Esophagus muscularis mucosa (tissue), 4 donors: ENCODE measurements at regions not wholly inside any gene's neighbourhood (a gene's known extent, or its start where the extent isn't known, plus 50 kb on each side); places are given as distances from the start of the nearest gene placed in this dataset.

Source experiments
- CTCF ChIP-seq, 3 experiments: fragments of 200-600 bp in 2 of 3; fragments of 450-650 bp in 1 of 3; sonication (generic) in 2 of 3; IDR thresholded peaks; one replicate each; pipeline ENCODE4 v1.5.1; 2017 to 2019; ENCODE audit warnings: antibody characterized with exemption in 3 of 3, mild to moderate bottlenecking in 2 of 3, moderate library complexity in 1 of 3
- EP300 ChIP-seq: sonication (generic); formaldehyde crosslinking; IDR thresholded peaks from one replicate; pipeline ENCODE4 v1.6.1; 2017; ENCODE audit warnings: antibody characterized with exemption
- POLR2A ChIP-seq: fragments of 450-650 bp; IDR thresholded peaks from one replicate; pipeline ENCODE4 v1.6.1; 2017; ENCODE audit warnings: antibody characterized with exemption, moderate library complexity, mild to moderate bottlenecking, low read depth

DNA sequence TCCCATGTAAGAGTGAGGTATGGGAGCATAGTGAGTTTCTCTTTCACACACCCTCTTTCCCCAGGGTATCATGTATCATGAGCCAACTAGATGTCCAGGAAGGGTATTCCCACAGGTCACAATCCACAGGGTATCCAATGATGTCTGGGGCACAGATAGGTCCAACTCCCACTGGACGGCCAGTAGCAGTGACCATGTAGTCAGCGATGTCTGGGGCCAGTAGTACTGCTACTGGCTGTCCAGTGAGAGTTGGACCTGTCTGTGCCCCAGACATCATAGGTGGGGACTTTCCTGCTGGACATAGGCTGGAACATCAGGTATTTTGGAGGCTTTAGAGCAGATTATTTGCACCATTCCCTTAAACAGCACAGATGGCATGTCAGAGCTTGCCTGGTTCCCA is 352.6 kb upstream of the SGCD start:
- no peak for TF ChIP-seq CTCF (IDR thresholded peaks at IDR 0.05)
- TF ChIP-seq POLR2A, result no peak
- TF ChIP-seq EP300, result no peak
